Right lobe of liver (tissue), 4 donors: ENCODE measurements at regions not wholly inside any gene's neighbourhood (a gene's known extent, or its start where the extent isn't known, plus 50 kb on each side); places are given as distances from the start of the nearest gene placed in this dataset.
"Not testable (repeated sequence)": the region's sequence is repeated elsewhere in the genome, so short reads cannot be mapped to it uniquely, and the experiment has no call there.

Source experiments
- POLR2A ChIP-seq: fragments of 450-650 bp; IDR thresholded peaks from one replicate; pipeline ENCODE4 v1.6.1; 2017; ENCODE audit warnings: antibody characterized with exemption, mild to moderate bottlenecking
- TF ChIP-seq, protein P1 (sequence below), 4 donors: fragments of 200-600 bp in 3 of 4; fragments of 450-650 bp in 1 of 4; IDR thresholded peaks; one replicate each; pipeline versions ENCODE4 v1.5.1 to v1.8.0; 2016 to 2022; ENCODE audit warnings: antibody characterized with exemption in 4 of 4, mild to moderate bottlenecking in 2 of 4
- donor health status: DM: no; HTN: no; CAD: no.
- donor health status: DM: no; HTN: no; CAD: no.
- donor health status: DM: no; HTN: yes; CAD: no.

DNA sequence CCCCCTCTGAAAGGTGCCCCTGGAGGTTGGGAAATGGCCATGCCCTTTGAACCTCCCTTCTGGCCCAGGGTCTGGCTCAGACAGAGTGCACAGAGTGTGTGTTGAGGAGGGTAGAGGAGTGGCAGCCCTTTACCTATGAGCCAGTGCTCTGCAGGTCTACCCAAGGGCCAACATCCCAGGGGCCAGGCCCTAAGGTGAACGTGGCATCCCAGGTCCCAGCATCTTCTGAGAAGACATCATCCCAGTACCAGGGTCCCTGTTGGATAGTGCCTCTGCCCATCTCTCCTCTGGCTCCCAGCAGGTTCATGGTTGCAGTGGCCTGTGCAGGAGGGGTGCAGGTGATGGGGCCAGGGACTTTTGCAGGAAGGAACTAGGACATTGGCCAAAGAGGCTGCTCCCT is 578.5 kb downstream of the KCNJ18 start:
- not testable (repeated sequence) for TF ChIP-seq POLR2A
- TF ChIP-seq, protein P1, sequence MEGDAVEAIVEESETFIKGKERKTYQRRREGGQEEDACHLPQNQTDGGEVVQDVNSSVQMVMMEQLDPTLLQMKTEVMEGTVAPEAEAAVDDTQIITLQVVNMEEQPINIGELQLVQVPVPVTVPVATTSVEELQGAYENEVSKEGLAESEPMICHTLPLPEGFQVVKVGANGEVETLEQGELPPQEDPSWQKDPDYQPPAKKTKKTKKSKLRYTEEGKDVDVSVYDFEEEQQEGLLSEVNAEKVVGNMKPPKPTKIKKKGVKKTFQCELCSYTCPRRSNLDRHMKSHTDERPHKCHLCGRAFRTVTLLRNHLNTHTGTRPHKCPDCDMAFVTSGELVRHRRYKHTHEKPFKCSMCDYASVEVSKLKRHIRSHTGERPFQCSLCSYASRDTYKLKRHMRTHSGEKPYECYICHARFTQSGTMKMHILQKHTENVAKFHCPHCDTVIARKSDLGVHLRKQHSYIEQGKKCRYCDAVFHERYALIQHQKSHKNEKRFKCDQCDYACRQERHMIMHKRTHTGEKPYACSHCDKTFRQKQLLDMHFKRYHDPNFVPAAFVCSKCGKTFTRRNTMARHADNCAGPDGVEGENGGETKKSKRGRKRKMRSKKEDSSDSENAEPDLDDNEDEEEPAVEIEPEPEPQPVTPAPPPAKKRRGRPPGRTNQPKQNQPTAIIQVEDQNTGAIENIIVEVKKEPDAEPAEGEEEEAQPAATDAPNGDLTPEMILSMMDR (IDR thresholded peaks at IDR 0.05), result not testable (repeated sequence)
